HG02870 (cell line): ENCODE measurements at regions not wholly inside any gene's neighbourhood (a gene's known extent, or its start where the extent isn't known, plus 50 kb on each side); places are given as distances from the start of the nearest gene placed in this dataset.

Source experiments
- ATAC-seq: cut with Tn5 transposase; IDR thresholded peaks from one replicate; pipeline ENCODE4 v1.9.1; 2021; ENCODE audit warnings: mild to moderate bottlenecking, moderate library complexity; ENCODE audit not compliant: unreplicated experiment

DNA sequence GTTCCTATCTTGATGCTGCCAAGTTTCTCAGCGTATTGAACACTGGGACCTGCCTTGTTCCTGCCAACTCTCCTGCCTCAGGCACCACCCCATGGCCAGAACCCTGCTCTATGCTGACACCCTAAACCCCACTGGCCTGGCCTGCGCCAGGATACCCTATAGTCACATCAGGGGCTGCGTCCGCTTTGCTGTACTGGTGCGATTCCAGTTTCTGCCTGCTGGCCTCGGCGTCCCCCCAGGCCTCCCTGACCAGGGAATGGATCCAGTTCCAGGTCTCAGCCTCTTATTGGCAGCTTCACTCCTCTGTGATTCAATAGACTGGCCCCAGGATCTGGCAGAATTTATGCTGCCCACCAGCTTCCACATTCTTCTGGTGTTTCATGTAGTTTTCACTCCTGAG is 55.0 kb downstream of the GPR6 start:
- ATAC-seq = no peak

DNA sequence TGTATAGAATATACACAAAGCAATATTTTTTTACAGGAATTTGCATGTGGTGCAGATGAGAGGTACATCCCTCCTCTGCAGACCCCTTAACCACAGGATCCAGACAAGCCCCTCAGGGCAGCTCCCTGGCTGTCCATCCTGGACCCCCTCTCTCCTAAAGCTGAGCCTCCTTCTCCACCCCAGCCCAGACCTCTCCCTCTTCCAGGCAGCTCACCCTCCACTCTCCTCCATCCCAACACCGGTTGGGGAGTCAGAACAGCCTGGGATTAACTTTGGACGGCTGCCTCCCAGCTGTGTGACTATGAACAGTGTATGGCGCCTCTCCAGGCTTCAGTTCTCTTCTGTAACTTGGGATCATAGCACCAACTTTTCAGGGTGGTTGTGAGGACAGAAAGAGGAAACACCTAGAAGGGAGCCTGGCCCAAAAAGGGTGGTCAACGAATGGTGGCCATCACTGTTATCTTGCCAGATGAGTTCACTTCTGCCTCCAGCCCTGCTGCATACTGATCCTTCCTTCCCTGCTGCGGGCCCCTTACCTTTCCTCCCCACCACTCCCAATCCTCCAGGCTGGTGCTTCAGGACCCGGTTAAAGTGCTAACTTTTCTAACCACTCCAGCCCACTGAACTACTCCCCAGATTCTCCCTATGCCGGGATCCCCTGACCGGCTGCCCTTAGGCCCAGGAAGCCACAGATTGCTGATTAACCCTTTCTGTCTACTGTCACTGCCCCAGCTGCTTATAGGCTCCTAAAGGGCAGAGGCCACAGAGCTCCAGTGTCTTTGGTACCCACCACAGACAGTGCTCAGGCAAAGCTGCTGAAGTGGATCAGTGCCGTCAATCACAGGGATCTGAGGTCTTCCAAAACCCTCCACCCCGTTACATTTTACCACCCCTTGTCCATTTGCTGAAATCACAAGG is 55.9 kb downstream of the GPR6 start:
- no peak for ATAC-seq

DNA sequence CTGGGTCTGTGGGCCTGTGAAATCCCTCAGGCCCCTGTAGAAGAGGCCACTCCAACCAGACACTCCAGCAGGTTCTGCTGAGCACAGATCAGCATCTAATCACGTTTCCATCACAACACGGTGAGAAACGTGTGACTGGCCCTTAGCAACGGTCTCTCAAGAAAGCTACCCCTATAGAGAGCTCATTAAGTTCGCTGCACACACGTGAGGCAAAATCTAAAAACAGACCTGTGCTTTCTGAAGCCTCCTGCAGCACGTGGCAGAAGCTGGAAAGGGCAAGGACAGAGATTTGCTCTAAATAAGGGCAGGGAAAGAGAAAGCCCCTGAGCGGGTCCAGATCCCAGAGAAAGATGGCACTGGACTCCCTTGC is 56.5 kb downstream of the GPR6 start:
- no peak for ATAC-seq

DNA sequence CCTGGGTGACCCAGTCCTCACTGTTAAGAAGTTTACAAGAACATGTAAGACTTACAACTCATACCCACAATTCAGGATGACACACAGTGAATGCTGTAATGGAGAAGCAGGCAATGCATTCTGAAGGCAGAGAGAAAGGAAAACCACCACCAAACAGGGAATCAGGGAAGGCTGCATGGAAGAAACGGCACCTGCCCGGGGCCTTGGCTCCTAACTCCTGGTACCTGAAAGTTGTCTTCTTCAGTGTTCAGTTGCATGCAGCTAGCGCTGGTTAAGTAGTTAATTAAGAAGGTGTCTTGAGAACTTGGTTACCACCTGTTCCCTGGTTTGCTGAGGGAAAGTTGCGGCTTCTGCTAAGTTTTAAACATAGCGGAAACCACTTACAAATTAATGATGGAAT is 57.2 kb downstream of the GPR6 start:
- no peak for ATAC-seq

DNA sequence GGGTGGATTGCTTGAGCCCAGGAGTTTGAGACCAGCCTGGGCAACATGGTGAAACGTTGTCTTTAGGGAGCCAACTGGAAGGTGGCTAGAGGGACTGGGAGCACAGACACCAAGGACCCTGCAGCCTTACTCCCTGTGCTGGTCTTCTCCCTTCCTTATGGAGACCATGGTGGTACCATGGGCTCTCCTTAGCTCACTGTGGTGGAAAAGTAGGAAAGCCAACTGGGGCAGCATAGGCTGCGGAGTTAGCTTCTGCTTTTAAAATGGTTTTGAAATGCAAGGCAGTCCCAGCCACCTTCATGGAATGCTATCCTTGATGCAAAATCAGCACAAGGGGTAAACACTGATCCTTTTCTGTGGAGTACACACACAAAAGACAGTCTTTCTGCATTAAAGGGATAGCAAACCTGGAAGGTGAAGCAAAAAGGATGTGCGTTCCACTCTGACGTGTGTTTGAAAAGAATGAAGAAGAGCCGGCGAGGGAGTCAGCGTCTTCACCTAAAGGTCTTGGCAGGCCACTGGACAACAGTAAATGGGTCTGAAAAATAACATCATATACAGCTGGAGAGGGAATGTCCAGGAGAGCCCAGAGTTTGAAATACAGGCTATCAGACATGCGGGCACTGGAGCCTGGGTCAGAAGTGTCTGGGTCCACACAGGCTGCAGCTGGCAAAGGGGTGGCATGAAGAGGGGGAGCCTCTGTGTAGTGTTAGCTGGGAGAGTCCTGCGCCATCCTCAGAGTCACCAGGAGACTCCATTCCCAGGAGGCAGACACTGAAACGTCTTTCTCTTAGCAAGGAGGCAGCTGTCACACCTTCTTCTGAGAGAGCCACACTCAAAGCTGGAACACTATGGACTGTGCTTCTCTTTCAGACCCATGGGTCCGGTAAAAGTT is 58.5 kb downstream of the GPR6 start:
- ATAC-seq = no peak

DNA sequence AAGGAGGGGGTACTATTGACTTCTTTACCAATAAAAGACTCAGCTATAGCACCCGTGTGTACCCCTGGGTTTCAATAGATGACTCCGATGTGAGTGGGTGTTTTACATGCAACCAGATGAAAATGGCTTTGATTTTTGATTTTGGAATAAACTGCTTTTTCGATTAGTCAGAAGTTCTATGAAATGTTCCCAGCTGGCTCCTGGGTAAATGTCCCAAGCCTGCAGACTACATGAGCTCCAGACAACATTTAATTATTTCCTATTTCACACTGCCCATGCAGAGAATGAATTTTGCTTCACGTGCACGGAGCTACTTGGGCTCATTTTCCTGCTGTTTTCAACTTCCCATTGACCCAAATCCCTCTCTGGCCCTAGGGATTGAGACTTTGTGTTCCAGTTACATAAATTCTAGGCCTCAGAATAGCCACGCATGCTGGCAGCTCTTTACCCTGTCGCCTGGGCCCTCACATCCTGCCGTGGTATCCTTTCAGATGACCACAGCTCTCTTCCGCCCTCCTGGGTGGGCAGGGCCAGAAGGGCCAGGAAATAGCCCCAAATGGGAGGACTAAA is 59.7 kb downstream of the GPR6 start:
- ATAC-seq = no peak

DNA sequence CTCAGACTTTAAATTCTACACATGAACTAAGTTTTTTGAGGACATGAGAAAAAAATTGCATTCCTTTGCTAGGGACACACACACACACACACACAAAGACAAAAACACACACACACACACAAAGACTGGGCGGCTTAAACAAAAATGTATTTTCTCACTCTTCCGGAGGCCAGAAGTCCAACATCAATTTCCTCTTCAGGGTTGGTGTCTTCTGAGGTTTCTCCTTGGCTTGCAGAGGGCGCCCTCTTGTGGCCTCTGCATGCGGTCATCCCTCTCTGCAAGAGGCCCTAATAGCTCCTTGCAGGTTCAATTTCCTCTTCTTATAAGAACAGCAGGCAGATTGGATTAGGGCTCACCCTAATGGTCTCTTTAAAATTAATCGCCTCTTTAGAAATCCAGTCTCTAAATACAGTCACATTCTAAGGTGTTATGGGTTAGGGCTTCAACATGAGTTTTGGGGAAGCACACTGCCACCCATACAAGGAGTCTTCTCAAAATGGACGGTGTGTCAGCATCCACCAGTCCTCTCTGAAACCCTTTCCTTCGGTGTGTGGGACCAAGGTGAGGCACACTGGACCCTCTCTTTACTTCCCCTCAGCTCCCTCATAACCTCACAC is 61.4 kb downstream of the GPR6 start:
- ATAC-seq = peak; percentile 80

DNA sequence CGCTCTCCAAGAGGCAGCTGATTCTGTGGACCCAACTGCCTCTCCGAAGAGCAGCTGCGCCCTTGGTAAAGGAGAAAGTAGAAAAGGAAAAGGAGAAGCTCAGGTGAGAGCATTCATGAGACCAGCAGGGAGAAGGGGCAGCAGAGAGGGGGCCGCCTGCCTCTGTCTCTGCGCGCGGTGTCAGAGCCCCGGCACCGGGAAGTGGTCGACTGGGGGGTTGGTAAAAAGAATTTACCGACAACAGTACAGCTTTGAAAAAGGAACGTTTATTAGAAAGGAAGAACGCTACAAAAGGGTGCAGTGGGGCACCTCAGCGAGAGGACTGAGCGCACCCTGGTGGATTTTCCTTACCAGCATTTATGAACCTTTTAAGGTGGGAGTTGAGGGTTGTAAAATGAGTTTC is 61.9 kb downstream of the GPR6 start:
- ATAC-seq = peak; percentile 53

DNA sequence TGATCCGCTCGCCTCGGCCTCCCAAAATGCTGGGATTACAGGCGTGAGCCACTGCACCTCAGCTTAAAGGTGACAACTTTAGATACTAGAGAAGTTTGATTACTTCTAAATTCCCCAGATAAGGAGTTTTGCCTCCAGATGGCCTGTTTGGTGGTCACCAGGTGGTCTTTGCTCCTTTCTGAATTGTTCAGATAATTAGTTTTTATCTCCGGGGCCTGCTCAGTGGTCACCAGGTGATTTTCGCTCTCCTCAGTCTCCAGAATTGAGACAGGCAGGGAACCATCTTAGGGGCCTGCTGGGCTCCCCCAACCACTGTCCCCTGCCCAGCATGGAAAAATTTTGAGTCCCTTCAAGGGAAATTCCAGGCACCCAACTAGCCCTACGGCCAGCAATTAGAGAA is 62.6 kb downstream of the GPR6 start:
- ATAC-seq = no peak

DNA sequence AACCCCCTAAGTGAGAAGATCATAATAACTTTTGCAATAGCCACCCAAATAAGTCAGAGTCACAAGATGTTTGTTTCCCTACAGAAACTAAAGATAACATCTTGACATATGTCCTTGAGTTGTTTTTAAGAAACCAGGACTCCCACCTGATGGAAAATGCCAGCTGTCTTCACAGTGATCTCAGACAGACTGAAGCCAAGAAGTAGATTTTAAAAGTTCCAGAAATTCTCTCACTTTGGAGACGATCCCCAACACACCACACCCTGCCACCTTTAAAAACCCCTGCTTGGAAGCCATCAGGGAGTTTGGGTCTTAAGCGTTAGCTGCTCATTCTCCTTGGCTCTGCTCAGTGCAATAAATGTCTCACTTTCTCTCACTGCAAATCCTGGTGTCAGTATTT is 63.0 kb downstream of the GPR6 start:
- ATAC-seq = no peak

DNA sequence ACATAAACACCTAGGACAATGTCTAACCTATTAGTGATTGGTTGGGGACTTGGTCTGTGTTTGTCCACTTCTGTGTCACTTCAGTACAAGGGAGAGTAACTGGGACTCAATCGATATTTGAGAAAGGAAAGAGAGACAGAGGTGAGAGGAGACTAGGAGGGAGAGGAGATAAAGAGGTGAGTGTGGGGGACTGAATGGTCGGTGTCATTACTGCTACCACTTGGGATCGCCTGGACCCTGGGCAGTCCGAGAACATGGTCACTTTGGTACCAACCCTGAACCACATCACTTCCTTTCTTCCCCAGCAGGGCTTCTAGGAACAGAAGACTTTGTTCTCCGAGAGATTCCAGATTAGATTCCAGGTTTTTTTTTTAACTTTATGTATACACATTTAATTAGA is 63.7 kb downstream of the GPR6 start:
- ATAC-seq = no peak

DNA sequence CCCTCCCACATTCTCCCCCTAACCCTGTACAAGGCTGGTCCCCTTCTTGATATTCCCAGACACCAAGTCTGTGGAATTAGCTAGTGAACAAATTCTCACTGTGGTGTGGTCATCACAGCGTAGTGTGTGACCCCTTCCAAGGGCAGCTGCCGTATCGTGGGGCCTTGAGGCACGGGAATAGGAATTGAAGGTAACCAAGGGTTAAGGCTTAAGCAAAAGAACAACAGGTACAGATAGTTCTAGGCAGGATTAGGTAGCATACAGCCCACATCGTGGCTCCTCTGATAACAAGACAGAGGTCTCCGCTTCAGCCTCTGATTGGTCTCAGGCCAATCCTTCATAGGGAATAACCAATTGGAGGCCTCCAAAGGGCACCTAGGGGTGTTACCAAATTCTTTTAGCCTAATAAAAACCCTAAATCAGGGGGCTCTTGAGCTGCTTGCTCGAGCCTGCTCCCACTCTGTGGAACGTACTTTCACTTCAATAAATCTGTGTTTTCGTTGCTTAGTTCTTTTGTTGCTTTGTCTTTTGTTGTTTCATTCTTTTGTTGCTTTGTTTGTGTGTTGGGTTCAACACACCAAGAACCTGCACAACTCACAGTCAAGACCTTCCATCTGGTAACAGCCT is 64.7 kb downstream of the GPR6 start:
- no peak for ATAC-seq

DNA sequence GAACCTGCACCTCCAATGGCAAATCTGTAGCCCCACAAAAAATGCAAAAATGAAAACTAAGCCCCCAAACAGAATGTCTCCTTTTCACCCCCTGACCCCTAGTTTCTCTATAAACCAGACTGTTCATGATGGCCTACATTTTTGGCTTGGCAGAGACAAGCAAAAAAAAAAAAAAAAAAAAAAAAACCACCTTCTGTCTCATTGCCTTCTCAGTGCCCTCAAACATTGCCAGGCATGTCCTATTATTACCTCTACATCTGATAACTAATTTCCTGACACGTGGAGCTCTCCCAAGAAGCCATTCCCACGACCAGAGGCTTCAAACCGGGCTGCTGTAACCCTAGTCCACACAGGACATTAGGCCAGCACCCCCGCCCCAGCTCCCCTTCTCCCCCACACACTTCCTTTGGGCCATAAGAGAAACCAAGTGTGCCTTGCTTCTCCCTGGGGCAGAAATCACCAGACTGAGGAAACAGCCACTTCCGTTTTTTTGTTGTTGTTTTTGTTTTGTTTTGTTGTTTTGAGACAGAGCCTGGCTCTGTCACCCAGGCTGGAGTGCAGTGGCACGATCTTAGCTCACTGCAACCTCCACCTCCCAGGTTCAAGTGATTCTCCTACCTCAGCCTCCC is 65.4 kb downstream of the GPR6 start:
- no peak for ATAC-seq

DNA sequence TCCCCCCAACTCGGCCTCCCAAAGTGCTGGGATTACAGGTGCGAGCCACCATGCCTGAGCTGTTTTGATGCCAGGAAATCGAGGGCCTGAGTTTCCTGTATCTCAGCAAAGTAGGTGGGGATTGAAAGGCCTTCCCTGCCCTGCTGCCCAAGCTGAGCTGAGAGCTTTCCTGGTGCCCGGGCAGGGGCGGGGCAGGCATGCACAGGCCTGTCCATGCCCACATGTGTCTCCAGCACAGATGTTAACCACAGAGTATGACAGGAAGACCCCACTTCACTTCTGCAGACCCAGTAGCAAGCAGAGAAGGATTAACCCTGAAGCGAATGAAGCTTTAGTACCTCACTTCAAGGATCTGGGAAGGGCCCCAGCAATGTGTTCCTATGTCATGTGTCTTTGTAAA is 66.0 kb downstream of the GPR6 start:
- no peak for ATAC-seq

DNA sequence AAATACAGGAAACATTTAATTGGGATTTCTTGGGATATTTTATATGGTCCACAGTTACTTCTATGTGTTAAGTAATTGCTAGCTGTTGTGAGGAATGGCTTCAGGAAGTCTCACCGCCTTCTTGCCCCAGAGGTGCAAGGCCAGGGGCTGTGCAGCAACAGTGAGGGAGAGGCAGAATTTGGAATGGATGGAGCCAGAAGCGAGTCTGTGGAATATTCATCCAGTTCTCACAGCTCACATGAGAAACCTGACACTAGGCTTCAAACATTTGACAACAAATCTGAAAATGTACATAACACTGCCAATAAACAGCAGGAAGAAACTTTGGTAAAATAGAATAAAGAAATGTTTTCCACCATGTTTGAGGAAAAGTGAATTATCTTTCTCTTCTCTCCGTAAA is 66.5 kb downstream of the GPR6 start:
- ATAC-seq = no peak

DNA sequence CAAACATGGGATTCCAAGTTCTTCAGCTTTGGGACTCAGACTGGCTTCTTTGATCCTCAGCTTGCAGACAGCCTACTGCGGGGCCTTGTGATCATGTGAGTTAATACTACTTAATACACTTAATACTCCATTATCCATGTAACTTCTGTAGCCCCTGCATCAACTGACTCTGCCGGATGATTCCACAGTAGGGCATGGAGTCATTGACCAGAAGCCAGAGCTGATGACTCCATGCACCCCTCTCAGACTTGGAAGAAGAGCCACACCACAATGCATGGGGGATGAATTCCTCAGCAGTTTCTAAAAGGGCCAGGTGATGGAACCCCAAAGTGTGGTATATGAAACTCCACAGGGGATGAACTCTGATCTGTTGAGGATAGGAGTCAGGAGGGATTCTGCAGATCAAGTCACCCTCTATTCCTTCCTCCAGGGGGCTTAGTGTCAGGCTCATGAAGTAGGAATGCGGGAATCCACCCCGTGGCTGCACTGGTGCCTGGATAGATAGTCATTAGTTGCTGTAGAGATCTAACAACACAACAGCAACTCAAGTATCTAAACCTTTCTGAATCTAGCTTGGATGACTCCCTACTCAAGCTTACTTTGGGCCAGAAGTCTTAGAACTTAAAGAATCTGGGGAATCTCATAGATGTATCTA is 70.2 kb downstream of the GPR6 start:
- ATAC-seq = no peak

DNA sequence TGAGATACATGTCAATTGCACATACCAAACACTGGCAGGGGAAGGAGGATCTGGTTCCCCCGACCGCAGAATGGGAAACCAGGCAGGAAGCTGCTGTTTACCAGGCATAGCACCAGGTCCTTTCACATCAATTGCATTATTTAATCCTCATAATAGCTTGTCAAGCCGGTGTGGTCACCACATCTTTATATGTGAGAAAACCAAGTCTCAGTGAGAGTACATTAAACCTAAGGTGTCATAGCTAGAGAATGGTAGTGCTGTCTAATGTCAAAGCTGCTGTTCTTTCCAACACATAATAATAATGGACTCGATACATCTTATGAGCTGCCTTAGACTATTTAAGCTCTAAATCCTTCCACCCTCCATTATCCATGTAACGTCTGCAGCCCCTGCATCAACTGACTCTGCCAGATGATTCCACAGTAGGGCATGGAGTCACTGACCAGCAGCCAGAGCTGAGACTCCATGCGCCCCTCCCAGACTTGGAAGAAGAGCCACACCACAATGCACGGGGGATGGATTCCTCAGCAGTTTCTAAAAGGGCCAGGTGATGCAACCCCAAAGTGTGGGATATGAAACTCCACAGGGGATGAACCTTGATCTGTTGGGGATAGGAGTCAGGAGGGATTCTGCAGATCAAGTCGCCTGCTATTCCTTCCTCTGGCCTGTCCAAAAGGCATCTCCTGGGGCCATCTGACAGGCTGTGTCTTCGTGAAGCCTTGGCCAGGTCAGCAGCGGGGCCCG is 71.8 kb downstream of the GPR6 start:
- no peak for ATAC-seq
